Left colon (tissue), 2 donors: ENCODE measurements at regions not wholly inside any gene's neighbourhood (a gene's known extent, or its start where the extent isn't known, plus 50 kb on each side); places are given as distances from the start of the nearest gene placed in this dataset.
"Not testable (repeated sequence)": the region's sequence is repeated elsewhere in the genome, so short reads cannot be mapped to it uniquely, and the experiment has no call there.

Experiments used
- ATAC-seq: fragments of 200-7000 bp; cut with Tn5 transposase; one replicate; pipeline ENCODE4 v1.9.1; 2020; ENCODE audit warnings: mild to moderate bottlenecking, moderate library complexity
- DNase-seq, 2 donors: peaks; one replicate each; pipeline ENCODE4 v3.0.0-alpha.2; 2020
- intact Hi-C, 2 donors: fragments of 100-400 bp; cut with DNase I in 1 of 2; cut with micrococcal nuclease in 1 of 2; formaldehyde crosslinking; loops; one replicate each; pipeline versions ENCODE4 v1.11.2 to v1.14.0; 2022; cut with DNase I, micrococcal nuclease
- donor health status: DM: no; HTN: no; CAD: no.
- donor health status: DM: yes; HTN: yes; CAD: no.

DNA sequence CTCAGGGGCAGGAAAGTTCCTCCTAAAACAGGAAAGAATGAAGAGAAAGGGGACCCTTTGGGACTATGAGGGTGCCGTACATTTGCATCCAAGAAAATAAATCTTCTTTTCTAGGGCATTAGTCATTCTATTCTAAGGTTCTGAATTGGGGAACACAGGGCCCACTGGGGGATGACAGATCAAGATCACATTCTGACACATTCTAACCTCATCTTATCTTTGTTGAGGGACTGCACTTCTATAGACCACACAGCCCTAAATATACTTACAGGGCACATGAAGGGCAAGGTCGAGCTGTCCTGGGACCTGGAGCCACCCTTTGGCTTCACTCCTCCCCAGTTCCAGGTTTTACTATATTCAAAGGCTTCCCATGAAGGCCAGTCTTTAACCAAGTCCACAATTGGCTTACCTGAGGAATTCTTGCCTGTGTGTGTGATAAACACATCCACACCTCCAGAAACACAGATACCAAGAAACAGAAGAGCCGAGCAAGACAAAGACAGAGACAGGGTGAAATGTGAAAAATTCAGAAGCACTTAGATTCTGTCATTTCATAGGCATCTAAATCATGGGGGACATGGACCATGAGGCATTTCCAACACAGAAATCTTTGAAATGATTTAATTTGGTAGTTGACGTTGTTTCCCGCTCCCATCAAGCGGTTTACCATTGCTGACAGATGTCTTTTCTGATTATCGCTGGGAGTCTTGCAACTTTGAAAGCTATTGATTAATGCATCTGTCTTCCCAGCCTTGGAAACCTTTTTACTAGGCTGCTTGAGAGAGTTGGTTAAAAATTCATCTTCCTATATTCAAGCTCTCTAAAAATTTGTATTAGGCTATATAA is 75.8 kb downstream of the CCDC71L start:
- ATAC-seq (no peak), DNase-seq (no peak)
- intact Hi-C loops, result no loop called here

DNA sequence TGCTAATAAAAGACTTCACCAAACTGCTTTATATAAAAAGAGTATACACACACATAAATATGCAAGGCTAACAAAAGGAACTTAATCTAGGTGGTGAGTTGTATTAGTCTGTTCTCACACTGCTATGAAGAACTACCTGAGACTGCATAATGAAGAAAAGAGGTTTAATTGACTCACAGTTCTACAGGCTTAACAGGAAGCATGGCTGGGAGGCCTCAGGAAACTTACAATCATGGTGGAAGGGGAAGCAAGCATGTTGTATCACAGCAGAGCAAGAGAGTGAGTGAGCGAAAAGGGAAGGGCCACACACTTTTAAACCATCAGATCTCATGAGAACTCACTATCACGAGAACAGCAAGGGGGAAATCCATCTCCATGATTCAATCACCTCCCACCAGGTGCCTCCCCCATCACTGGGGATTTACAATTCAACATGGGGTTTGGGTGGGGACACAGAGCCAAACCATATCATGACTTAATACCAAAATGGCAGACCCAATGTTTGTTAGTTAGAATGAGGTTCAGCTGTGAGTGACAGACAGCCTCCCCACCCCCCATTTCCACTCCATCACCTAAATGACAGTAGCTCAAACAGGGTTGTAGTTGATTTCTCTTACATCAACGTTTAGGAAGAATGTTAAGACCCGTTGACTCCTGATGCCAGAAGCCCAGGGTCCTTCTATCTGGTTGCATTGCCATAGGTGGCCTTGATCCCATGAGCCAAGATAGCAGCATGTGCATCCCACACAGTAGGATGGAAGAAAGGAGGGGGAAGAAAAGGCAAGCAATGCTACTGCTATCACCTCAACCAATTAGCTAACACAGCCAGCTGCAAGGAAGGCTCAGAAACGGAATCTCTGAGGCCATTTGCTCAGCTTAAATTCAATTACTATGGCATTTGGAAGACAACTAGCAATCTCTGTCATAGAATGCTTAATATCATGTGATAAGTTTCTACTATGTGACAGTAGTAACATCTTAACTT is 77.0 kb downstream of the CCDC71L start:
- DNase-seq (no peak), ATAC-seq (no peak)
- intact Hi-C loops, result no loop called here

DNA sequence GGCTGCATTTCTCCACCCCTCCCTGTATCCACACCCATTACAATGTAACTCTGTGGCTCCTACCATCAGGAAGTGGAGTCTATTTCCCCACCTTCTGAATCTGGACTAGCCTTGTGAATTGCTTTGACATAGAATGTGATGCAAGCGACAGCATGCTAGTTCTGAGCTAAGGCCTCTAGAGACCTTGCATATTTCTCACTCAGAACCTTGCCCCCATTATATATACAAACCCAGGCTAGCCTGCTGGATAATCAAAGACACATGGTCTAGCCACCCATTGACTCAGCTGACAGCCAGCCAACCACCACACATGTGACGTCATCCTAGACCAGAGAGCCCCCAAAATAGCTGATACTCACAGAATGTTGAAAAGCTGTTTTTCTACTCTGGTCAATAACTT is 77.9 kb downstream of the CCDC71L start:
- DNase-seq, result no peak
- no peak for ATAC-seq
- intact Hi-C loops, result no loop called here

DNA sequence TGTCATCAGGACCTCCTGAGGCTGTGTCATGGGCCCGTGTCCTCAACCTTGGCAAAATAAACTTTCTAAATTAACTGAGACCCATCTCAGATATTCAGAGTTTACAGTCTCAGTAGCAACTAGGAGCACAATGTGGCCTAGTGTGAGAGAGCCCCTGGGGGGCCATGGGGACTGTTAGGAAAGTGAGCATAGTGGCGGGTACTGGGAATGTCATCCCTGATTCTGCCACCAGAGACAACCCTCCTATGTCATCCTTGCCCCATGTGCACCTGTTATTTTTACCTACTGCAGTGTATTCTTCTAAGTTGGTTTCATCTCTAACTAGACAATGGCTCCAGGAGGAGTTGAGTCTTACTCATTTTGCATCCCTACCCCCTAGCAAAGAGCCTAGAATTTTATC is 78.6 kb downstream of the CCDC71L start:
- ATAC-seq (no peak), DNase-seq (no peak)
- intact Hi-C loops, result no loop called here

DNA sequence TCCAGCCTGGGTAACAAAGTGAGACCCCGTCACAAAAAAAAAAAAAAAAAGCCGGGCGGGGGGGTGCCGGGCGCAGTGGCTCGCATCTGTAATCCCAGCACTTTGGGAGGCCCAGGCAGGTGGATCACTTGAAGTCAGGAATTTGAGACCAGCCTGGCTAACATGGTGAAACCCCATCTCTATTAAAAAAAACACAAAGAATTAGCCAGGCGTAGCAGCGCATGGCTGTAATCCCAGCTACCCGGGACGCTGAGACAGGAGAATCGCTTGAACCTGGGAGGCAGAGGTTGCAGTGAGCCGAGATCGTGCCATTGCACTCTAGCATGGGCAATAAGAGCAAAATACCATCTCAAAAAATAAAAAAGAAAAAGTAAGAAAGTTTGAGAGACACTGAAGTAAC is 81.9 kb downstream of the CCDC71L start:
- ATAC-seq, result not testable (repeated sequence)

DNA sequence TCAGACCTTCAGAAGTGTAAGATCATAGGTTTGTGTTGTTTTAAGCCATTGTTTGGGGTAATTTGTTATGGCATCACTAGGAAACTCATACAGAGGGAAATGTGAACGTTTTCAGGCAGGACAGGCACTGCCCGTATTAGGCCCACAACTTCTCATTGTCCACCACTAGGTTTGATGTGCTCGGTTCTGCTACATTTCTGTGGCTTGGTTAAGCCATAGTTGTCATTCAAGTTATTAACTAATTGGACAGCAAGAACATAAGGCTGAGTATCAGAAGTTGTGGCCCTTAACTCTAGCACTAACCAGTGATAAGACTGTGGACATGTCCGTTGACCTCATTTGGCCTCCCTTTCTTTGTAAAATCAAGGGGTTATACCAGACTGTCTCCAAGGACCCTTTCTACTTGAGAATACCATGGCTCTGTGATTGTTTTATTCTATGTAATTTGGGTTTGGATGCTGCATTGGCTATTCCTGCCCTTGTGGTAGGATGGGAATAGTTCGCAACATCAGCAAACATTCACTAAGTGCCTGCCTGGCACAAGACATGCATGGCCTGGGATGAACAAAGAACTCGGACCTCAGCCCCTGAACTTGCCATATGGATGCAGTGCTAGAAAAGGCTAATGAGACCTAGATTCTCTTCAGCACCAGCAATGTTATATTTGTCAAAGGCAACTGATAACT is 85.7 kb downstream of the CCDC71L start:
- DNase-seq, result no peak
- intact Hi-C loops, result no loop called here
- no peak for ATAC-seq

More for the DNA sequence above, 81.9 kb downstream of the CCDC71L start:
- intact Hi-C loops, DNase-seq: not testable (repeated sequence)

DNA sequence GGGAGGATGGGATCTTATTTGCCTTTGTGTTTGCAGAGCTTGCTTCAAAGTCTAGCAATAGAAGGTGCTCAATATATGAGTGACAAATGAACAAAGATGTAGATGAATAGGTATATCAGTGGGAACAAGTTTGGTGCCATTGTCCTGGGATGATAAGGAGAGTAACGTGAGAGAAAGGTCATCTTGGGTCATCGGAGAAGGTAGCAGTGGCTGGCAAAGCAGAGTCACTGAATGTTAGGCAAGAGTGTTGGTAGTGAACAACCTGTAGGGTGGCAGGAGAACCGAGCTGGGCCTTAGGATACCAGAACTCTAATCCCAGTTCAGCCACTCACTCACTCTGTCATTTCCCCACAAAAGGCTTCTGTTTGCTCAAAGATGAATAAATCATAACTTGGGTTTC is 87.2 kb downstream of the CCDC71L start:
- no peak for ATAC-seq
- intact Hi-C loops, result no loop called here
- DNase-seq, result no peak

DNA sequence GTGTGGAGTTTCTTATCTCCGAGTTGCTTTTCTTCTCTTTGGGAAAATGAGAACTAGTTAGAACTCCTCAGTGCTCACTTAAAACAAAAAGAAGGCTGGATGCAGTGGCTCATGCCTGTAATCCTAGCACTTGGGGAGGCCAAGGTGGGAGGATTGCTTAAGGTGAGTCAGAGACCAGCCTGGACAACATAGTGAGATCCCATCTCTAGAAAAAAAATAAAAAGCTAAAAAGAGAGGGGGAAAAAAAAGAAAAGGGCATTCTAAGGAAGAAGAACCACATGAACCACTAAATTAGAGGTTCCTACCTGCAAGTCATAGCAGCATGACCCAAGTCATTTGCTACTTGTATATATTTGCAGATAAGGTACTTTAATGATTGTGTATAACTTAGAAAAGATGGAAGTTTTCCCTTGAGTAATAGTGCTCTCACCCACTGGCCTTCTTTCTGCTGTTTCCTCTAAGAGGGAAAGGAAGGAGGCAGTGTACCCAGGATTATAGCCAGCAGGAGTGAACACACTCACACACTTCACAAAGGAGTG is 87.8 kb downstream of the CCDC71L start:
- intact Hi-C loops, result no loop called here
- ATAC-seq (no peak), DNase-seq (no peak)

DNA sequence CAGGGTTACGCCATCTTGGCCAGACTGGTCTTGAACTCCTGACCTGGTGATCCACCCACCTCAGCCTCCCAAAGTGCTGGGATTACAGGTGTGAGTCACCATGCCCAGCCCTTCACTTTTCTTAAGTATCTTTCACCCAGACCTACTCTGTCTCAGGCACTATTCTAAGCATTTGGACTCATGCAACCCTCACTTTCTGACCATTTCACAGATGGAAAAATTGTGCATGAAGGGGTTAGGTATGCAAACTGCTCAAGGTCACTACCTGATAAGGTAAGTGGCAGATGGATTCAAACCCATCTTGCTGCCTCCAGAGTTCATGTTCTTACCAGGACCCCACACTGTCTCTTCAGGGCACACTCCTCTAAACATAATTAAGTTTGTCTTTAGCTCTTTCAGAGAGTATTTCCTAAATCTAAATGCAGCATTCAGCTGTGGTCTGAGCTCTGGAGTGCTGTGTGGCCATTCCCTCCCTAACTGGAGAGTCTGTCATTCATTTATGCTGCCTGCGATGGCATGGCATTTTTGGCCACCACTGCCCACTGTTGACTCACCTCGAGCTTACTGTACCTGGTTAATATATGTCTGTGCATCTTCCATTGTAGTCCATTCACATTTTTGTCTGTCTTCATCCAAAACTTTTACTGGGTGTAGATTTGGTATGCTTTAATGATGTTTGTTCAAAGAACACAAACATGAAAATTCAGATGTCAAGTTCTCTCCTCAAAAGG is 88.4 kb downstream of the CCDC71L start:
- intact Hi-C loops, result no loop called here
- DNase-seq, result no peak
- ATAC-seq, result no peak

DNA sequence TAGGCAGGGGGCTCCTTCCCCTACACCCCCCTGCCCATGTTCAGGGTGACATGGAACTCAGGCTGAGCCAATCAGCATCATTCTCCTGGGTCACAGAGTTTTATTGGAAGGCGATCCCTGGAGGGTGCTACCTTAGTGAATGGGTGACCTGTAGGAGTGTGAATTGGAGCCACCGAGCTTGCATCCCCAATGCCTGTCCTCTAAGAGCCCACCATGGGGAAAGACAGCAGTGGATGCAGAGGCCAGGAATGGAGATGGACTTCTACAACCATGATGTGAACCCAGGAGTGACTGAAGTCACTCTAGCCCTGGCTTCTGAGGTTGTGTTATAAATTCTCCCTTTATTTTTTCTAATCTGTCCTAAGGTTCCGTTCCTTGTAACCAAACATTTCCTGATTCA is 89.4 kb downstream of the CCDC71L start:
- no peak for ATAC-seq
- DNase-seq, result no peak
- intact Hi-C loops, result no loop called here

DNA sequence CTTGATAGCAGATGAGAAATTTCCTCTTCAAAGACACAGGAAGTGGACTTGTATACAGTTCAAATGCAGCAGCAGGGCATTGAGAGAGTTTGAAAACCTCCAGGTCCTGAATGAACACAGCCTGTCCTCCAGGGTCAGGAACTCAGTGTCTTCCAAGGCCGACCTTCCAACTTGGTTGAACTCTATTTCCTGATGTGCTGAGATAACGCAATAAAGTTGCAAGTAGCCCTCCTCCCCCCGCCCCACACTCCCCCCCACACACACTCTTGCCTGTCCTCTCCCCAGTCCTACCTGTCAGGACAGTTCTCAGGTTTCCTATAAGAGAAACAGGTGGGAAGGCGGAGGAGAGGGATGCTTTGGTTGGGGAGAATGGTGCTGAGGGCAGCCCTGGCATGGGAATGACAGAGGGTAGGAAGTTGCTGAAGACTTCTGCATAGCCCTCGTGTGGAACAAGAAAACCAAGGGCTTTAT is 90.0 kb downstream of the CCDC71L start:
- DNase-seq (no peak), ATAC-seq (no peak)
- intact Hi-C loops, result no loop called here

DNA sequence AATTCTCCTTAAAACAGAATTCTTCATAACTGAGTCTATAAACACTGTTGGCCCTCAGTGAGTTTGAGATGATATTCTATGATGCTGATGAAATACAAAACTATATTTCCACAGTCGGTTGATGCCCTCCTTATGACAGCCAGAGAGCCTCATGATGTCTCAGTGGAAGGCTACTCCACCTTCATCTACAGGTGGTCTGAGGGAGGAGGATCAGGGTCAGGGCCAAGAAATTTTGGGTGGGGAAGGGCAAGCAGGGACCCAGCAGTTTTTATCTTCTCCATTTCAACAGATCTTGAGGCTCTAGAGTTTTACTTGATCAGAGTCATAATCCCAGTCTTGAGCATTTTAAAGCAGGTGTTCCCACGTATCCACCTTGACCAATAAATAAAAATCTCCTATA is 90.8 kb downstream of the CCDC71L start:
- intact Hi-C loops, result no loop called here
- DNase-seq (no peak), ATAC-seq (no peak)

DNA sequence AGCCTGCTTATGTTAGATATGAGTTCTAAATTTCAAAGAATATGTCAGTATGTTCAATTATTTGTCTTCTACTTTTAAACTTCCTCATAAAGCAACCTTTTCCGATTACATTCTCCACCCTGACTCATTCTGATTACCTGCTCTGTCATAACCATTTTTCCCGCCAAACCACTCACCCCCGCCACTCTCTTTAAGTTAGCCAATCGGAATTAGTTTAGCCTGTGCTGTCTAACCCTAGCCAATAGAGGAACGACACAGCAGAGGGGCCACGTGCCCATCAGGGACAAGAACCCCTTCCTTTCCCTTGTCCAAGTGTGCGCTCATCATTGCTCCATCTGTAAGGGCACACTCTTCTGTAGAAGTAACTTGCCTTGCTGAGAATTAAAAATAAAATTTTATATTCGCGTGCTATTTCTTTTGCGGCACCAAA is 91.4 kb downstream of the CCDC71L start:
- DNase-seq, result no peak
- no peak for ATAC-seq
- intact Hi-C loops, result no loop called here

DNA sequence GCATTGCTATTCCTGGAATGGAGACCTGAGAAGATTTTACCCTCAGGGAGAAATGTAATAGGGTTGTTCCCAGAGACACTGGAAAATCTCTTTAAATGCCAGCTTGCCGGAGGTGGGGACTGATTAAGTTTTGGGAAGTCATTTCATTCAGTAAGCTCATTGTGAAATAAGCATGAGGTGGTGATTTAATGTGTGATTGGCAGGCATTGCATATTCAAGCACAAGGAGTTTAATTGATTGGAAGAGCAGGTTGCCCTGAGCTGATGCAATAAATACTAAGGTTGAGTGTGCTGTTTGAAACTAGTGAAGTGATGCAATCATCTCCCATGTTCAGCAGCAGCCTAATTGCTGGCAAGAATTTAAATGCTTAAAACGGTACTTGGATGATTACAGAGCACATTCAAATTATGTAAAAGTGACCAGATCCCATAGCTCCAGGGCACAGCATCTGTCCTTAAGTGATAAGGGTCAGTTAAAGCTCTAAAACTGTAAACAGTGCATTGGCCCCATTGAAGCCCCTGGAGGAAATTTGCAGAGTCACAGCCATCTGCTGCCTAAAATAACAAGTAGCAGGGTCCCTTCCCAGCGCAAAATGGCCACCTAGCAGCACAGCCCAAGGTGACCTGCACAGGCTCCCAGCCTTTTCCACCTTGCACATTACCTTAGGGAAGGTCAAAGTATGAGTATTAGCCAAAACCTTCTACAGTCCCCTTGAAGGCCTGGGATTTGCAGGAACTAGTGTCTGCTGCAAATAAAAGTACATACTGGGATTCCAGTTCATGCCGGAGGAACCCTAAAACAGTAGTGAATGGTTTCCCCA is 92.1 kb downstream of the CCDC71L start:
- DNase-seq, result no peak
- no peak for ATAC-seq
- intact Hi-C loops, result no loop called here

DNA sequence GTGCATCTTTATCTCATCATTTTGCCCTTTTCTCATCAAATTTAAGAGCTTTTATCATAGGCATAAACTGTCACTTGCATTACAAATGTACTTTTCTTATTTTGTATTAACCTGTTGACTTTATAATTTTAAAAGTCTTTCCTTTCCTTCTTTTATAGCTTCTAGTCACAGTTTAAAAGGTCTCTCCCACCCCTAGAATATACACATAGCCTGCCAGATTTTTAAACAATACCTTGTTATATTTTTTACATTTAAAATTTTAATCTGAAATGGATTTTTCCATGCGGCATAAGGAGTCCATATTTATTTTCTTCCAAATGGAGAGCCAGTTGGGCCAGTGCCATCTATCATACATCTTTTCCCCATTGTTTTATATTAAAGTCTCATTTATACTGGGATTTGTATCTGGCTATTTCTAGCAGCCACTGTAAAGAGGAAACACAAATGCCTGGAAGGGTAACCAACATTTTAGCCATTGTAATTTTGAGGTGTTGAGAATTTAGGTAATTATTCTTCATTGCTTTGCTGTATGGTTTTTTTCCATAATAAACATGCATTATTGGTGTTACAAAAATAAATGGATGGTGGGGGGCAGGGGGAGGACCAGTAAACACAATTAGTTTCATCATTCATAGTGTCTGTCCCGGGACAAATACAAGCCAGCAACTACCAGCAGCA is 92.8 kb downstream of the CCDC71L start:
- intact Hi-C loops, result no loop called here
- DNase-seq (no peak), ATAC-seq (no peak)

DNA sequence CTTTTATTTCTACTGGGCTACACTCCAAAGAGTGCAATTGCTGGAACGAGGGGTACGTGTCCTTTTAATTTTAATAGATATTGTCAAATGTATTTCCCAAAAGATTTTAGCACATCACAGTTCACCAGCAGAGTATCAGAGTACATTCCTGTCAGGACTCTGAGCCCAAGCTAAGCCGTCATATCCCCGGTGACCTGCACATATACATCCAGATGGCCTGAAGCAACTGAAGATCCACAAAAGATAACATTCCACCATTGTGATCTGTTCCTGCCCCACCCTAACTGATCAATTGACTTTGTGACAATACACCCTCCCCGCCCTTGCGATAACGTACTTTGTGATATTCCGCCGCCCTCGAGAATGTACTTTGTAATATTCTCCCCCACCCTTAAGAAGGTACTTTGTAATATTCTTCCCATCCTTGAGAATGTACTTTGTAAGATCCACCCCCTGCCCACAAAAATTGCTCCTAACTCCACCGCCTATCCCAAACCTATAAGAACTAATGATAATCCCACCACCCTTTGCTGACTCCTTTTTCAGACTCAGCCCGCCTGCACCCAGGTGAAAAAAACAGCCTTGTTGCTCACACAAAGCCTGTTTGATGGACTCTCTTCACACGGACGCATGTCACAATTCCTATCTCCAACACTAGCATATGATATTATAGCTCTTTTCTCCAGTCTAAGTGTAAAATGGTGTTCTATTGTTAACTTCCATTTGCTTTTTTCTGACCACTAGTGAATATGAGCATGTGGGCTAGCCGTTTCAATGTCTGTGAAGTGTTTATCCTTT is 93.6 kb downstream of the CCDC71L start:
- ATAC-seq, DNase-seq, intact Hi-C loops: not testable (repeated sequence)
